ENCODE measurements at regions not wholly inside any gene's neighbourhood (a gene's known extent, or its start where the extent isn't known, plus 50 kb on each side); places are given as distances from the start of the nearest gene placed in this dataset.

- TF ChIP-seq EZH2 (IDR thresholded peaks at IDR 0.05; ENCODE audit: insufficient read depth, poor library complexity, severe bottlenecking) (no peak), EZH2phosphoT487 (IDR thresholded peaks at IDR 0.05; ENCODE audit: insufficient read depth, low read depth) (no peak)
Observed at GRCh38 chr11:11043721-11044120, 185.9 kb upstream of the ZBED5 start.

Measured in GM23248 (cell line).